ENCODE measurements at regions not wholly inside any gene's neighbourhood (a gene's known extent, or its start where the extent isn't known, plus 50 kb on each side); places are given as distances from the start of the nearest gene placed in this dataset.
A peak's percentile ranks its signal among the peaks of the same experiment; 100 is the strongest.

- Histone ChIP-seq H3K27ac (ENCODE audit: low read depth, low read length, severe bottlenecking) (peak overlapping the region; percentile 20), H3K4me1 (ENCODE audit: control insufficient read depth, insufficient read depth, low read length, poor library complexity, severe bottlenecking) (no peaks in the 10 kb centered on the region), H3K9me3 (ENCODE audit: control insufficient read depth, low read length) (no peaks in the 10 kb centered on the region), H3K4me3 (ENCODE audit: extremely low read depth, insufficient read depth, low read length, poor library complexity, severe bottlenecking) (no peak overlapping the region), H3K36me3 (ENCODE audit: control insufficient read depth, insufficient read depth, low read length) (no peaks in the 10 kb centered on the region)
- WGBS, 2 experiments (ENCODE audit: insufficient coverage in 2 of 2), result 71 to 75% methylated on average over 1 of the region's 2 CpGs
These were observed 78.1 kb upstream of the GNAO1 start for GRCh38 chr16:56113223-56113622.

DNA sequence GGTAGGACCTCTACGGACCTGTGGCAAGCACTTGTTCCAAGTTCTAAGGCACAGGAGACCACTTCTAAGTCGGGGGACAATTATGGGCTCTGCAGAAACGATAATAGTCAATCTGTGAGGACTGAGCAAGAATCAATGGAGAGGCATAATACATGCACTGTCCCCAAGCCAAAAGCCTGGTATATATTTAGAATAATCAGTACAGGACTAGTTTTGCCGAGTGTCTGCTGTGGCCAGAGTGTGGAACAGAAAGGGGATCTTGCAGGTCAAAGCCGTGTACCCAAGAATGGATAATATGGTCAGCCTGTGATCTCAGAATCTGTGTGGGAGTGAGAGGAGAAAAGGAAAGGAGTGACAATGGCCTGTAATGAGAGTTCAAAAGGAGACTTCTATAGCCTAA, 80.2 kb upstream of the GNAO1 start:
- no peaks in the 10 kb centered on the region for H3K9me3 ChIP-seq (ENCODE audit: control insufficient read depth, low read length)
- no peak overlapping the region for H3K4me3 ChIP-seq (ENCODE audit: extremely low read depth, insufficient read depth, low read length, poor library complexity, severe bottlenecking)
- WGBS, 2 experiments (ENCODE audit: insufficient coverage in 2 of 2), result 71 to 80% methylated on average over 4 to 5 of the region's 5 CpGs
- H3K36me3 ChIP-seq (ENCODE audit: control insufficient read depth, insufficient read depth, low read length), result no peaks in the 10 kb centered on the region
- no peak overlapping the region for H3K27ac ChIP-seq (ENCODE audit: low read depth, low read length, severe bottlenecking)
- H3K4me1 ChIP-seq (ENCODE audit: control insufficient read depth, insufficient read depth, low read length, poor library complexity, severe bottlenecking), result no peaks in the 10 kb centered on the region

GRCh38 chr16:56109994-56110393, 81.3 kb upstream of the GNAO1 start:
- Histone ChIP-seq H3K9me3 (ENCODE audit: control insufficient read depth, low read length) (no peaks in the 10 kb centered on the region), H3K27ac (ENCODE audit: low read depth, low read length, severe bottlenecking) (no peak overlapping the region), H3K4me3 (ENCODE audit: extremely low read depth, insufficient read depth, low read length, poor library complexity, severe bottlenecking) (no peak overlapping the region), H3K36me3 (ENCODE audit: control insufficient read depth, insufficient read depth, low read length) (no peaks in the 10 kb centered on the region), H3K4me1 (ENCODE audit: control insufficient read depth, insufficient read depth, low read length, poor library complexity, severe bottlenecking) (no peaks in the 10 kb centered on the region)
- WGBS, 2 experiments (ENCODE audit: insufficient coverage in 2 of 2), result 80% methylated on average over 1 of the region's 4 CpGs; no CpG with 5 or more reads in 1 of the 2 experiments

DNA sequence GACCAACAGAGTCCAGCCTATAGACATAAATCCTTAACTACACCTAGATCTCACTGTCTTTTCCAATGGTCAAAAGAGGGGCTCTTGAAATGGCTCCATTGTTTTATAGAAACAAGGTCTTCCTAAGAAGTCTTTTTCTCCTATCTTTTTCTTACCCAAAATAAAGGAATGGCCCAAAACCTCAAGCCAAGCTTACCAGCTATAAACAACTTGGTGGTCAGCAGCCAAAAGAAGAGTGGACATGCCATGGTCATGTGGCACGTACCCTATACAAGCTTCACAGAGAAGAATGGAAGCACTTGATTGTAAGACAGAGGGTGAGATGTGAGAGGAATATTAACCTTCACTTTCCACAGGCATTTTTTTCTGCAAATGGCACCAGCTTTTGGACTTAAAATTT, 82.1 kb upstream of the GNAO1 start:
- no peaks in the 10 kb centered on the region for H3K36me3 ChIP-seq (ENCODE audit: control insufficient read depth, insufficient read depth, low read length)
- H3K27ac ChIP-seq (ENCODE audit: low read depth, low read length, severe bottlenecking), result no peak overlapping the region
- no peaks in the 10 kb centered on the region for H3K4me1 ChIP-seq (ENCODE audit: control insufficient read depth, insufficient read depth, low read length, poor library complexity, severe bottlenecking)
- WGBS, 2 experiments (ENCODE audit: insufficient coverage in 2 of 2), result no CpG with 5 or more reads among the region's 1 CpG
- H3K4me3 ChIP-seq (ENCODE audit: extremely low read depth, insufficient read depth, low read length, poor library complexity, severe bottlenecking), result no peak overlapping the region
- no peaks in the 10 kb centered on the region for H3K9me3 ChIP-seq (ENCODE audit: control insufficient read depth, low read length)

GRCh38 chr16:56108724-56109123, 82.6 kb upstream of the GNAO1 start:
- H3K36me3 ChIP-seq (ENCODE audit: control insufficient read depth, insufficient read depth, low read length), result no peaks in the 10 kb centered on the region
- H3K27ac ChIP-seq (ENCODE audit: low read depth, low read length, severe bottlenecking), result no peak overlapping the region
- H3K4me1 ChIP-seq (ENCODE audit: control insufficient read depth, insufficient read depth, low read length, poor library complexity, severe bottlenecking), result no peaks in the 10 kb centered on the region
- 75 to 91% methylated on average over 2 of the region's 4 CpGs for WGBS, 2 experiments (ENCODE audit: insufficient coverage in 2 of 2)
- no peaks in the 10 kb centered on the region for H3K9me3 ChIP-seq (ENCODE audit: control insufficient read depth, low read length)
- H3K4me3 ChIP-seq (ENCODE audit: extremely low read depth, insufficient read depth, low read length, poor library complexity, severe bottlenecking), result no peak overlapping the region

GRCh38 chr16:56108056-56108471, 83.2 kb upstream of the GNAO1 start:
- Histone ChIP-seq H3K36me3 (ENCODE audit: control insufficient read depth, insufficient read depth, low read length) (no peaks in the 10 kb centered on the region), H3K4me3 (ENCODE audit: extremely low read depth, insufficient read depth, low read length, poor library complexity, severe bottlenecking) (no peak overlapping the region), H3K4me1 (ENCODE audit: control insufficient read depth, insufficient read depth, low read length, poor library complexity, severe bottlenecking) (no peaks in the 10 kb centered on the region), H3K27ac (ENCODE audit: low read depth, low read length, severe bottlenecking) (no peak overlapping the region), H3K9me3 (ENCODE audit: control insufficient read depth, low read length) (no peaks in the 10 kb centered on the region)
- no CpG with 5 or more reads among the region's 2 CpGs for WGBS, 2 experiments (ENCODE audit: insufficient coverage in 2 of 2)

DNA sequence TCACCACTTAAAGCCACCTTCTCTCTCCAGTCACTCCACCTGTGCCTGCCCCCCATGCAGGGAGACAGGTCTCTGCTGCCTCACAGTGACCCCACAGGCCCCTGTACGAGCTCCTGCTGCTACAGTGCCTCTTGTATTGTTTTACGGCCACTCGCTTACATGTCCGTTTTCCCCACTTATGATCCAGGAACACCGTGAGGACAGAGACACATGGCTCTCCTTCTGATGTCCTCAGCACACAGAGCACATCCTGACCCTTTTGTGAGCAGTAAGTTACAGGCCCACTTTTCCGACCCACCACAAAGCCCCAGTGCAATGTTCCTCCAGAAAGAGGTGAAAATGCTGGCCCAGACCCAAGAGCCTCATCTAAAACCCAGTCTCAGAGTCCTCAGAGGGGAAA, 84.8 kb upstream of the GNAO1 start:
- Histone ChIP-seq H3K4me1 (ENCODE audit: control insufficient read depth, insufficient read depth, low read length, poor library complexity, severe bottlenecking) (no peaks in the 10 kb centered on the region), H3K27ac (ENCODE audit: low read depth, low read length, severe bottlenecking) (no peak overlapping the region), H3K9me3 (ENCODE audit: control insufficient read depth, low read length) (no peaks in the 10 kb centered on the region), H3K4me3 (ENCODE audit: extremely low read depth, insufficient read depth, low read length, poor library complexity, severe bottlenecking) (no peak overlapping the region), H3K36me3 (ENCODE audit: control insufficient read depth, insufficient read depth, low read length) (no peaks in the 10 kb centered on the region)
- WGBS, 2 experiments (ENCODE audit: insufficient coverage in 2 of 2), result 81 to 88% methylated on average over 6 of the region's 6 CpGs

GRCh38 chr16:56102906-56103305, 88.4 kb upstream of the GNAO1 start:
- no peak overlapping the region for H3K4me3 ChIP-seq (ENCODE audit: extremely low read depth, insufficient read depth, low read length, poor library complexity, severe bottlenecking)
- WGBS, 2 experiments (ENCODE audit: insufficient coverage in 2 of 2), result 80% methylated on average over 1 of the region's 3 CpGs; no CpG with 5 or more reads in 1 of the 2 experiments

DNA sequence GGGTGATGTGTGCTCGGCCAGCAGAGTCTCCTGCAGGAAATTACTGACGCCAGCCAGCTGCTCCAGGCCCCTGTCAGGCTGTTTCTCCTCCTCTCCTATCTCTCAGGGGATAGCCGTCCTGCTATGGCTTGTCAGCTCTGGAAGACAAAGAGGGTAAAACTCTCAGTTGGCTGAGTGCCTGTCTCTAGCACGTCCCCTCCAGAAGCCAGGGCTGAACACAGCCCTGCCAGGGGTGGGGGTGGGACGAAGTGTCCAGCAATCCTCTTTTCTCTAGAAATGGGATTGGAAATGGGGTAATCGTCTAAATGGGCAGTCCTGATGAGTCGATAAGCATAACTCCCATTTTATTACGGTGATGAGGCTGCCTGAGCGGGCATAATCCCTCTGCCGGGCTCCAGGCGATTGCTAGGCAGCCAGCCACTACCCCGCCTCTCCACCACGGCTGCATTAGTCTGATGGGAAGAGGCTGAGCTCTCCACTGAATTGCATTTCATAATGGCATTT, 89.1 kb upstream of the GNAO1 start:
- Histone ChIP-seq H3K36me3 (ENCODE audit: control insufficient read depth, insufficient read depth, low read length) (no peaks in the 10 kb centered on the region), H3K27ac (ENCODE audit: low read depth, low read length, severe bottlenecking) (peak overlapping the region; percentile 67), H3K4me1 (ENCODE audit: control insufficient read depth, insufficient read depth, low read length, poor library complexity, severe bottlenecking) (no peaks in the 10 kb centered on the region), H3K4me3 (ENCODE audit: extremely low read depth, insufficient read depth, low read length, poor library complexity, severe bottlenecking) (no peak overlapping the region), H3K9me3 (ENCODE audit: control insufficient read depth, low read length) (no peaks in the 10 kb centered on the region)
- WGBS, 2 experiments (ENCODE audit: insufficient coverage in 2 of 2), result 74 to 81% methylated on average over 12 of the region's 13 CpGs

More at GRCh38 chr16:56102906-56103305, 88.4 kb upstream of the GNAO1 start:
- no peaks in the 10 kb centered on the region for H3K9me3 ChIP-seq (ENCODE audit: control insufficient read depth, low read length)
- no peak overlapping the region for H3K27ac ChIP-seq (ENCODE audit: low read depth, low read length, severe bottlenecking)
- no peaks in the 10 kb centered on the region for H3K4me1 ChIP-seq (ENCODE audit: control insufficient read depth, insufficient read depth, low read length, poor library complexity, severe bottlenecking)
- H3K36me3 ChIP-seq (ENCODE audit: control insufficient read depth, insufficient read depth, low read length), result no peaks in the 10 kb centered on the region

DNA sequence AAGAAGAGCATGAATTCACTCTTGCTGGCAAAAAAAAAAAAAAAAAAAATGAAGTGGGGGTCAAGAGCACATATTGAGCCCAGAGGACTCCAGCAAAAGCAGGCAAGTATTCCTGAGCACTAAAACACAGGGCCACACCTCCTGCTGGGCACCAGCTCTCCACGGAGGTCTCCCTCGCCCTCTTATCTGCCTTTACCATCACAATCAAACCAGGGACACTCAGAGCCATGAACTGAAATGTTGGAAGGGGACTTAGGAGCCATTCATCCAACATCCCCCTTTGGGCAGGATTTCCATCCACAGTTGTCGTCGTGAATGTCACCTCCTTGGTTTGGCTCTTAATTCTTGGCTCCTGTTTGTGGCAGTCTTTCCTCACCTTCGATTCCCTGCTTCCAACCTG, 89.8 kb upstream of the GNAO1 start:
- no peak overlapping the region for H3K27ac ChIP-seq (ENCODE audit: low read depth, low read length, severe bottlenecking)

GRCh38 chr16:56097306-56097705, 94.0 kb upstream of the GNAO1 start:
- no peaks in the 10 kb centered on the region for H3K9me3 ChIP-seq (ENCODE audit: control insufficient read depth, low read length)
- no CpG with 5 or more reads among the region's 2 CpGs for WGBS, 2 experiments (ENCODE audit: insufficient coverage in 2 of 2)
- no peaks in the 10 kb centered on the region for H3K4me1 ChIP-seq (ENCODE audit: control insufficient read depth, insufficient read depth, low read length, poor library complexity, severe bottlenecking)
- H3K27ac ChIP-seq (ENCODE audit: low read depth, low read length, severe bottlenecking), result no peak overlapping the region
- no peak overlapping the region for H3K4me3 ChIP-seq (ENCODE audit: extremely low read depth, insufficient read depth, low read length, poor library complexity, severe bottlenecking)
- H3K36me3 ChIP-seq (ENCODE audit: control insufficient read depth, insufficient read depth, low read length), result no peaks in the 10 kb centered on the region

More for the DNA sequence above, 89.8 kb upstream of the GNAO1 start:
- 92 to 100% methylated on average over 3 of the region's 5 CpGs for WGBS, 2 experiments (ENCODE audit: insufficient coverage in 2 of 2)
- no peaks in the 10 kb centered on the region for H3K36me3 ChIP-seq (ENCODE audit: control insufficient read depth, insufficient read depth, low read length)
- no peaks in the 10 kb centered on the region for H3K9me3 ChIP-seq (ENCODE audit: control insufficient read depth, low read length)
- H3K4me1 ChIP-seq (ENCODE audit: control insufficient read depth, insufficient read depth, low read length, poor library complexity, severe bottlenecking), result no peaks in the 10 kb centered on the region
- H3K4me3 ChIP-seq (ENCODE audit: extremely low read depth, insufficient read depth, low read length, poor library complexity, severe bottlenecking), result no peak overlapping the region

All from mesodermal cell (in vitro differentiated cells).